ENCODE measurements at regions not wholly inside any gene's neighbourhood (a gene's known extent, or its start where the extent isn't known, plus 50 kb on each side); places are given as distances from the start of the nearest gene placed in this dataset.

DNA sequence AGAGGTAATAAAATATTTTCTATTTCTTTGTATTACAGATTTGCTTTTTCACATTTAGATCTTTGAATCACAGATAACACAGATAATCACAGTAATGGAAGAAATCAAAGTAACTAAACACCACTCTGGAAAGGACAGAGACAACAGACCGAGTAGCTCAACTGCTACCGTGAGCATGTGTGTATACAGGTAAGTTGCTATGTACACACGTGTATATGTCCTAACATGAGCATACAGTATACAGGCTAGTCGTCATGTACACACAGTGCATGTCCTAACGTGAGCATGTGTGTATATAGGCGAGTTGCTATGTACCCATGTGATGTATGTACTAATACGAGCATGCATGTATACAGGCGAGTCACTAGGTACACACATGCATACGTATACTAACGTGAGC is 379.0 kb downstream of the THBS2 start:
- TF ChIP-seq POLR2AphosphoS5 (IDR thresholded peaks at IDR 0.05; ENCODE audit: borderline replicate concordance, low read depth, low read length) (no peak), FOXP2 (optimal IDR thresholded peaks at IDR 0.05; ENCODE audit: control extremely low read depth, extremely low read length, insufficient read depth) (no peak), EZH2 (IDR thresholded peaks at IDR 0.05) (no peak)
